NCI-H2196 (cell line): ENCODE measurements at regions not wholly inside any gene's neighbourhood (a gene's known extent, or its start where the extent isn't known, plus 50 kb on each side); places are given as distances from the start of the nearest gene placed in this dataset.

Experiments used
- DNase-seq: peaks from one replicate; lab custom pipeline; 2025; ENCODE audit not compliant: unreplicated experiment; lab: John Stamatoyannopoulos, UW

DNA sequence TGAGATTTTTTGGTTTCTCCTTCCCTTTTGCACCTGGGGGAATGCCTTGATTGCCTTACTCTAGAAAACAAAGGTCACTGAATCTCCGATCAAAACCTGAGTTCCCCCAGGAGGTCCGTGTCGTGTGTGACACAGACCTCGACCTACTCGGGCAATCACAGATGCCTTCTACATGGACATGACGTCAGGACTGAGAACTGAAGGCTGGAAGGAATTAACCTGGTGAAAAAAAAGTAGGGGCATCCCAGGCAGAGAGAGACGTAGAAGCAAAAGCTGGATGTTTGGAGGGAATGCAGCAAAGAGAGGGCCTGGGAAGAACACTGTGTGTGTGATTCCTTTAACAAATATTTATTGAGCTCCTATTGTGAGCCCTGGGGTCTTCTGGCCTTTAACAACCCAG lies 178.0 kb downstream of the PRDM2 start:
- DNase-seq: no peak

- DNase-seq: no peak
These were observed 178.5 kb downstream of the PRDM2 start for GRCh38 chr1:13878451-13878850.

DNA sequence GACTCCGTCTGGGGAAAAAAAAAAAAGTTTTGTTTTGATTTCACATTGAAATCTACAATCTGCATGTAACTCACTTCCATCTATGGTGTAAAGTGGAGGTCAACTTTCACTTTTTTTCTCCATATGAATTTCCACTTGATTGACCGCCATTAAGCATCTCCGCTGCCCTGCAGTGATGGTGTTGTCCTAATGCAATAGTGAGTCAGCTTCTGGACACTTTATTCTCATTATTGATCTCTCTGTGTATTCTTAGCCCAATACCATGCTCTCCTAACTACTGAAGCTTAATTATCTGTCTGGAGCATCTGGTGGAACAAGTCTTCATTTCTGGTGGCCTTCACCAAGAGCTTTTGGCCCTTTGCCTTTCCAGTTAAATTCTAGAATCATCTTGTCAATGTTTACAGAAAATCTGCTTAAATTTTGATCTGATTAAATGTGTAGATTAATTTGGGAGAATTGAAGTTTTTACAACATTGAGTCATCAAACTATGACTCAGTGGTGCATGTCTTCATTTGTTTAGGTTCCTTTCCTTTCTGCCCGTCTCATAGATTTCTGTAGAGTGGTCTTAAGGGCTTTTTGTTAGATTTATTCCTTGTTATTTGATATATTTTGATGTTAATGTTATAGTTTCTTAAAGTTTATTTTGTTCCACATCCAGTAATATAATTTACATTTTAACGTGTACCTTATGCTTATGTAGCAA lies 181.5 kb downstream of the PRDM2 start:
- DNase-seq: no peak

GRCh38 chr1:13888351-13888986 lies 188.5 kb downstream of the PRDM2 start:
- no peak for DNase-seq

DNA sequence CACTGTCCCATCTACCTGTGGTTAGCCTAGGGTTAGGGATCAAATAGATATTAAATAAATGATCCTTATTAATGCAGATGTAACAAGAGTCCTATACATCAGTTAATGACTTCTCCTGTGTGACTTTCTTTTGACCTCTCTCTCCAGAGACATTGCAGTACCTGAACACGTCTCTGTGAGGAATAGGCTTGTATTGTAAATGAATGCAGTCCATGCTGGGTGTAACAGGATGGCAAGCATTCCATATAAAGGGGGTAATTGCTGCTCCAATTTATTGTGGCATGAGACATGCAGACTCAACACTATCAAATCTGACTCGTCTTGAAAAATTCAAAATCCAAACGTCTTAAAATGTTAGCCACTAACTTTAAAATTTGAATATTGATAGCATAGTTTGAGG lies 189.5 kb downstream of the PRDM2 start:
- DNase-seq: no peak

DNA sequence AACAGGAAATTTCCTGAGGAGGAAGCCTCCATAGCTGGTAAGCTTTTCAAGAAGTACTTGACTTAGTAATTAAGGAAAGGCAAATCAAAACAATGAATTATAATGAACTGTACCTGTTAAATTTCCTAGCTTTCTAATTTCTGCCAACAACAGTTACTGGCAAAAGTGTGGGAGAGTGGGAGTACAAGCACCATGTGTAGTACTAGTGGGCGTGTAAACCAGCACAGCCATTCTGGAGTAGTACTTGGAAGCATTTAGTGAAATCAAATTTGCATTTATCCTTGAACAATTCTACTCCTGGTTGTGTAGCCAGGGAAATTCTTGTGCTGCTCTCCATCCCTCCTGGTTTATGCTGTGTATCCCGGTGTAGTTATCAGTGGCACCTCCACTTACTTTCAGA lies 190.8 kb downstream of the PRDM2 start:
- no peak for DNase-seq

DNA sequence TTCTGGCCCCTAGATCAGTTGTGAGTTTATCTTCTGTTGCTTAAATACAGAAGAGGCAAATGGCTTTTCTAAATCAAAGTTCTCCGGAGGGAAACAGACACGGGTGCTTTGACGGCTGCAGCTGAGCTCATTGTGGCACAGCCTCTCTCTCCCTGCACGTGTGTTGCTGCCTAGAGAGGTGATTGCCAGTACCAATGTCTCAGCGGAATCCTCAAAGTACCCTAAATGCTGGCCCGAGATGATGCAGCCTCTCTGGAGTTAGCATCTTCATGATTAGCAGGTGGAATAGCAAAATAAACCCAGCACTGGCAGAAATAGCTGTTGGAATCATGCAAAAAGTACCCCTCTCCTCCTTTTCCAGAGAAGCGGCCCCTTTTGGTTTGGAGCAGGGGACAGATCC lies 192.2 kb downstream of the PRDM2 start:
- no peak for DNase-seq

DNA sequence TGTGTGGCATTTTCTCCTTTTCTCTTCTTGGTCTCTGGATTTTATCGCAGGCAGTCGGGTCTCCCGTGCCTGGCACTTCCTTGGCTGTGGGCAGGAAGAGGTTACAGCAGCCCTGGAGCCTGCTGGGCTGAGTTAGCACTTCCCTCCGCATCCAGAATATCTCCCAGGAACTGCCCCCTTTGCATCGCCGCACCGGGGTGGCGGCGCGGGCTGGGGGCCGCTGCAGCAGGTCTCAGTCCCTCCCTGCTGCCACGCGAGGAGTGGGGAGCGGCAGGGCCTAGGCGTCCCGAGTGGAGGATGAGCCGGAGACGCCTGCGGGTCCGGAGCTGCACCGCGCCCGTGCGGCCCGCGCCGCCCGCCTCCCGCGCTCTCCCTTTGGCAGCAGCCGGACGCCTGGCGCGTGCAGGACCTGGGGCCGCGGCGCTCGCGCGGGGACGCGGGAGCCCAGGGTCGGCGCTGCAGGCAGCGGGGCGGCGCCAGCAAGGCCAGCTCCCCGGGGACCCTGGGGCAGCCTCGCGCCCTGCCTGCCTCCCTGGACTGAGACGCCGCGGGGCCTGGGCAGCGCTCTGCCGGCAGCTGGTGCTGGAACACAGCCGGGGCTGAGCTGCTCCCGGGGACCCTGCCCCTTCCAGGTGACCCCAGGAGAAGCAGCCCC lies 192.8 kb downstream of the PRDM2 start:
- no peak for DNase-seq

- DNase-seq: no peak
These were observed 193.4 kb downstream of the PRDM2 start for GRCh38 chr1:13893409-13893821.

DNA sequence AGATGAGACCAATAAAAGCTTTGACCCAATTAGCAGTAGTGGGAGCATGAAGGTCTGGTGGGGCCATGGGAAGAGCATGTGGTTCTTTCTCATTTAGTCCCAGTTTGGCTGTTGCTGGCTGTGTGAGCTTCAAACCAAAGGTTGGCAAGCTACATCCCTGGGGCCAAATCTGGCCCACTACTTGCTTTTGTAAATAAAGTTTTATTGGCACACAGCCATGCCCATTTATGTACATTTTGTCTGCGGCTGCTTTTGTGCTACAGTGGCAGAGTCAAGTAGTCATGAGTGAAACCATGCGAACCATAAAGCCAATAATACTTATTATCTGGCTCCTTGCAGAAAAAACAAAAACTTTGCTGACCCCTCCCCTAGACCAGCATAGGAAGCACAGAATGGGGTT lies 196.9 kb downstream of the PRDM2 start:
- no peak for DNase-seq

DNA sequence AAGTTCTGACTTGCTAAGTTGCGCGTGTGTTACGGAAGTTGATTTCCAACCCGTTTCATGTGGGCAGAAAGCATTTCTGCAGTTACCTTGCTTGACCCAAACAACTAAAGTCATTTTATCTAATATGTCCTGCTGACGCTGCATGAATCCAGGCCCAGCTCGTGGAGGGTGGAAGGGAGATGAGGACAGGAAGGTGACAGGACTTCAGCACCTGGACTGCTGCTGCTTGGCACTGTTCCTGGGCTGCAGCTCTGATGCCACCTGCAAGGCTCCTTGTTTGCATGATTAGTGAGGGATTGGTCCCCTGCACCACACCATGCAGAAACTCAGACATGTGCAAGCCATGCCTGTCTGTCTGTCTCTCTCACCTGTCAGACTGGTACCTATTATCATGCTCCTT lies 198.4 kb downstream of the PRDM2 start:
- DNase-seq: no peak

DNA sequence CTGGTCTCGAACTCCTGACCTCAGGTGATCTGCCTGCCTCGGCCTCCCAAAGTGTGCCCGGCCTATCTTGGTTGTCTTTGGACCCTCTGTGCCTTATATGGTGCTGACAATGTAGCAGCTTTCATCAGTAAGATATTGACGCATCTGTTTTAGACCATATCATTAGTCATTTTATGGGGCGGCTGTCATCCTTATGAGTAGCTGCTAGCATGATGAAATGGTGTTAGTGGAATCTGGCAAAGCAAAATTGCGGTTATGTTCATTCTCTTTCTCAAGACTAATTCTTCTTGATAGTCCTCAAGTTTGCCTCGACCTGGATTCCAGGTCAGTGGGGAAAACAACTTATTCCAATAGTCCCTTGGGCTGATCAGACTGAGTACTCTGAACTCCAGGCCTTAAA lies 199.9 kb downstream of the PRDM2 start:
- DNase-seq: no peak

- no peak for DNase-seq
These were observed 200.6 kb downstream of the PRDM2 start for GRCh38 chr1:13900583-13900982.

- DNase-seq: peak; percentile 69
These were observed 201.1 kb downstream of the PRDM2 start for GRCh38 chr1:13901039-13901438.

- peak; percentile 54 for DNase-seq
These were observed 201.6 kb downstream of the PRDM2 start for GRCh38 chr1:13901597-13901996.

GRCh38 chr1:13908128-13908527 lies 208.1 kb downstream of the PRDM2 start:
- DNase-seq: no peak

DNA sequence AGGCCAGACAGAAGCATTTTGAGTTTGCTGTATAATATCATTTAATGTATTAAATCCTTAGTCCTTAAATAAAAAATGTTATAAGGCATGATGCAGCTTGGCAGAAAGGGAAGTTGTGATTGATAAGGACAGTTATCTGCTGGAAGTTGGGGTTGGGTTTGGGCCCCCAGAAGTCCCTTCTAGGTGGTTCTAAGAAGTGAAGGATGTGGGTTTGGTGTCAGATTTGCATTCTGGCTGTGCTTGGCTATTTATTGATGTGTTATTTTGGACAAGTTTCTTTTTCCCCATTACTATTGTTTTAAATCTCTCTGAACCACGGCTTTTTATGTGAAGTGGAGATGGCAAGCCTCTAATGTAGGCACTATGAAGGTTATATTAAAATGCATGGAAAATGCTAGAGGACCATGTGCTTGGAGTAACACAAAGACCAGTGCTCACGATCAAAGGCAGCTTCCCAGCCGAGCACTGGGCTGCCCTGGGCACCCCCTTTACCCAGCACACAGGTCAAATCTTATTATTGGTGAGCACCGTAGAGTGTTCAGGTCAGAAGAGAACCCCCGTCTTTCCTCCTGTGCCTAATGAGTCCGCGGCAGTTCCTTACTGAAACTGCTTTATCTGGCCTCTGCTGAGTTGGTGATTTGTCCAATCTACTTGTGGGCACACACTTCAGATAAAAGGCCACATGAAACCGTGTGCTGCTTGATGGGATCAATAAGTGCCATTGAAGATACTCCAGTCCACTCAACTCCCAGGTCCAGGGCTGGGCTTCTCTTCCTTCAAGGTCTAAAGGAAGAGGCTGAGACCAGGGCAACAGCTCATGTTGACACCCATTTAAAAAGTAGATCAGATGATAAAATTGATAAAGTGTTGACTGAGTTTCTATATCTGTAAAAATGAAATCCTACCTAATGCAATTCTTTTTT lies 212.0 kb downstream of the PRDM2 start:
- no peak for DNase-seq

DNA sequence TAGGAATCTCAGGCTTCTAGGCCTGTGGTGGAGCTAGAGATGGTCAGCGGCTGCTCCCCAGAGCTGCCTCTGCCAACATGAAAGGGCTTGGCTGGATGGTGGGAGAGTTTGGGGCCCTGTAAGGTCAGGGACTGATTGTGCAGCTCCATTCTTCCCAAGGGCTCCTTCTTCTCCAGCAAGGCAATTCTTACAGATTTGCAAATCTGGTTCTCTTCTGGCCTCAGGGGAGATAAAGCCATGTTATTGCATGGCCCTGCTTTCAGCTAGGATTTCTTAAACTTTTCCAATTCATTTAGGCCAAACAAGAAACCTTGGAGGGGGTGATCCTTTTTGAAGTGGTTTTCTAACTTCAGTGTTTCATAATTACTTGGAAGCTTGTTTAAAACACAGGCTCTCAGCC lies 213.4 kb downstream of the PRDM2 start:
- no peak for DNase-seq

GRCh38 chr1:13916530-13916929 lies 216.5 kb downstream of the PRDM2 start:
- DNase-seq: no peak

DNA sequence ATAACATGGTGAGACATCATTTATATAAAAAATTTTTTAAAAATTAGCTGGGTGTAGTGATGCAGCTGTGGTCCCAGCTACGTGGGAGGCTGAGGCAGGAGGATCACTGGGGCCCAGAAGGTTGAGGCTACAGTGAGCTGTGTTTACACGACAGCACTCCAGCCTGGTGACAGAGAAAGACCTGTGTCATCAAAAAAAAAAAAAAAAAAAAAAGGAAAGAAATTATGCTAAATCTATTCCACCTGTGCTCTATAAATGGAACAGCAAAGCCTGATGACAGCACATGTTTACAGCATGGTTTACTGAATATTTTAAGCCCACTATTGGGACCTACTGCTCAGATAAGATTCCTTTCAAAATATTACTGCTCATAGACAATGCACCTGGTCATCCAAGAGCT lies 217.6 kb downstream of the PRDM2 start:
- no peak for DNase-seq

GRCh38 chr1:13918862-13919261 lies 218.9 kb downstream of the PRDM2 start:
- no peak for DNase-seq
